Testis (tissue), 2 donors: ENCODE measurements at regions not wholly inside any gene's neighbourhood (a gene's known extent, or its start where the extent isn't known, plus 50 kb on each side); places are given as distances from the start of the nearest gene placed in this dataset.

Source experiments
- CTCF ChIP-seq, 3 experiments: fragments of 450-650 bp in 2 of 3; fragments of 200-600 bp in 1 of 3; sonication (generic) in 1 of 3; IDR thresholded peaks; one replicate each; pipeline ENCODE4 v1.5.1; 2016 to 2019; ENCODE audit warnings: antibody characterized with exemption in 3 of 3, mild to moderate bottlenecking in 2 of 3, moderate library complexity in 1 of 3
- POLR2A ChIP-seq: fragments of 450-650 bp; IDR thresholded peaks from one replicate; pipeline ENCODE4 v1.6.1; 2017; ENCODE audit warnings: antibody characterized with exemption, mild to moderate bottlenecking, moderate library complexity

GRCh38 chr20:22688485-22688884, 104.1 kb upstream of the FOXA2 start:
- TF ChIP-seq POLR2A (no peak), CTCF (IDR thresholded peaks at IDR 0.05) (no peak)
